ENCODE measurements at regions not wholly inside any gene's neighbourhood (a gene's known extent, or its start where the extent isn't known, plus 50 kb on each side); places are given as distances from the start of the nearest gene placed in this dataset.

GRCh38 chr5:166282939-166283338 lies 2008.5 kb upstream of the WWC1 start:
- no CpG with 5 or more reads among the region's 3 CpGs for WGBS (ENCODE audit: insufficient coverage)
- Histone ChIP-seq H2AFZ (ENCODE audit: insufficient read depth, low read depth, low read length, poor library complexity, severe bottlenecking) (no peak overlapping the region), H3K79me2 (ENCODE audit: insufficient read depth, low read length) (no peaks in the 10 kb centered on the region), H3K27ac (ENCODE audit: low read depth in 1 of 2, low read length in 2 of 2) (no peak overlapping the region), H3K27me3 (ENCODE audit: control insufficient read depth in 2 of 2, insufficient read depth in 2 of 2, low read length in 2 of 2) (no peaks in the 10 kb centered on the region), H3K4me3 (replicated peaks in 1 of 3; ENCODE audit: low read depth in 2 of 3, low read length in 3 of 3) (no peak overlapping the region), H3K9me3 (replicated peaks in 1 of 2; ENCODE audit: control insufficient read depth in 1 of 2, insufficient read depth in 1 of 2, low read length in 2 of 2) (peaks cover 5 to 8% of the 10 kb centered on the region in 2 donors), H3K4me1 (ENCODE audit: control insufficient read depth in 1 of 2, insufficient read depth in 2 of 2, low read length in 2 of 2) (no peaks in the 10 kb centered on the region), H3K4me2 (replicated peaks; ENCODE audit: extremely low read depth, low read length, poor library complexity, severe bottlenecking) (no peak overlapping the region), H3K36me3 (replicated peaks in 1 of 2; ENCODE audit: control insufficient read depth in 1 of 2, insufficient read depth in 2 of 2, low read length in 2 of 2) (no peaks in the 10 kb centered on the region), H3K9ac (ENCODE audit: insufficient read depth, low read length, poor library complexity, severe bottlenecking) (no peak overlapping the region), H4K20me1 (ENCODE audit: insufficient read depth, low read length) (no peaks in the 10 kb centered on the region)
- DNase-seq, result no peak
- Mint-ChIP-seq H3K27me3 (ENCODE audit: low read depth in 3 of 3) (no peaks in the 10 kb centered on the region), H3K9me3 (peaks cover 0 to 9% (median 2%) of the 10 kb centered on the region in 7 donors), H3K4me3 (no peak overlapping the region), H3K4me1 (no peaks in the 10 kb centered on the region), H3K36me3 (no peaks in the 10 kb centered on the region), H3K27ac (no peak overlapping the region)
- TF ChIP-seq, protein P1, sequence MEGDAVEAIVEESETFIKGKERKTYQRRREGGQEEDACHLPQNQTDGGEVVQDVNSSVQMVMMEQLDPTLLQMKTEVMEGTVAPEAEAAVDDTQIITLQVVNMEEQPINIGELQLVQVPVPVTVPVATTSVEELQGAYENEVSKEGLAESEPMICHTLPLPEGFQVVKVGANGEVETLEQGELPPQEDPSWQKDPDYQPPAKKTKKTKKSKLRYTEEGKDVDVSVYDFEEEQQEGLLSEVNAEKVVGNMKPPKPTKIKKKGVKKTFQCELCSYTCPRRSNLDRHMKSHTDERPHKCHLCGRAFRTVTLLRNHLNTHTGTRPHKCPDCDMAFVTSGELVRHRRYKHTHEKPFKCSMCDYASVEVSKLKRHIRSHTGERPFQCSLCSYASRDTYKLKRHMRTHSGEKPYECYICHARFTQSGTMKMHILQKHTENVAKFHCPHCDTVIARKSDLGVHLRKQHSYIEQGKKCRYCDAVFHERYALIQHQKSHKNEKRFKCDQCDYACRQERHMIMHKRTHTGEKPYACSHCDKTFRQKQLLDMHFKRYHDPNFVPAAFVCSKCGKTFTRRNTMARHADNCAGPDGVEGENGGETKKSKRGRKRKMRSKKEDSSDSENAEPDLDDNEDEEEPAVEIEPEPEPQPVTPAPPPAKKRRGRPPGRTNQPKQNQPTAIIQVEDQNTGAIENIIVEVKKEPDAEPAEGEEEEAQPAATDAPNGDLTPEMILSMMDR (IDR thresholded peaks at IDR 0.05), result no peak
- intact Hi-C loops (cut with micrococcal nuclease), result no loop called here

DNA sequence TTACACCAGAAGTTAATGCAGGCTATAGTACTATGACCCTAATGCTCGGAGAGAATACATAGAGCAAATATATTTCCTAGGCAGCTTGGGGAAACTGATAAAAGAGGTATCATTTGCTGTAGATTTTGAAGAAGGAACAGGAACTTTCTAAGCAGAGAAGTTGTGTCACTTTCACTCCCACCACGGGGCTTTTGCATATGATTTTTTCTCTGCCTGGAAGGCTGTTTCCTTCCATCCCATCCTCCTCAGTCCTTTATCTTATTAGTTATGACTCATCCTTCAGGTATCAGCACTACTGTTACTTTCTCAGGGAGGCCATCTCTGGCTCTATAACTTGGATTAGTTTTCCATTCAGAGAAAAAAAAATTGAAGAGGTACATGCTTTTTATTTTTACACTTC lies 2006.1 kb upstream of the WWC1 start:
- Mint-ChIP-seq H3K9me3 (peaks cover 0 to 6% (median under 1%) of the 10 kb centered on the region in 7 donors), H3K36me3 (no peaks in the 10 kb centered on the region), H3K4me1 (no peaks in the 10 kb centered on the region), H3K27ac (no peak overlapping the region), H3K4me3 (no peak overlapping the region), H3K27me3 (ENCODE audit: low read depth in 3 of 3) (no peaks in the 10 kb centered on the region)
- Histone ChIP-seq H3K36me3 (replicated peaks in 1 of 2; ENCODE audit: control insufficient read depth in 1 of 2, insufficient read depth in 2 of 2, low read length in 2 of 2) (no peaks in the 10 kb centered on the region), H4K20me1 (ENCODE audit: insufficient read depth, low read length) (no peaks in the 10 kb centered on the region), H3K4me1 (ENCODE audit: control insufficient read depth in 1 of 2, insufficient read depth in 2 of 2, low read length in 2 of 2) (no peaks in the 10 kb centered on the region), H2AFZ (ENCODE audit: insufficient read depth, low read depth, low read length, poor library complexity, severe bottlenecking) (no peak overlapping the region), H3K4me3 (replicated peaks in 1 of 3; ENCODE audit: low read depth in 2 of 3, low read length in 3 of 3) (no peak overlapping the region), H3K4me2 (replicated peaks; ENCODE audit: extremely low read depth, low read length, poor library complexity, severe bottlenecking) (no peak overlapping the region), H3K27ac (ENCODE audit: low read depth in 1 of 2, low read length in 2 of 2) (no peak overlapping the region), H3K27me3 (ENCODE audit: control insufficient read depth in 2 of 2, insufficient read depth in 2 of 2, low read length in 2 of 2) (no peaks in the 10 kb centered on the region), H3K79me2 (ENCODE audit: insufficient read depth, low read length) (no peaks in the 10 kb centered on the region), H3K9me3 (replicated peaks in 1 of 2; ENCODE audit: control insufficient read depth in 1 of 2, insufficient read depth in 1 of 2, low read length in 2 of 2) (peaks cover under 1 to 17% of the 10 kb centered on the region in 2 donors), H3K9ac (ENCODE audit: insufficient read depth, low read length, poor library complexity, severe bottlenecking) (no peak overlapping the region)
- intact Hi-C loops (cut with micrococcal nuclease), result no loop called here
- WGBS (ENCODE audit: insufficient coverage), result no CpG with 5 or more reads among the region's 2 CpGs
- TF ChIP-seq, protein P1 (IDR thresholded peaks at IDR 0.05), result no peak
- DNase-seq, result no peak

Measured in CD14-positive monocyte (primary cell).